MCF 10A (cell line): ENCODE measurements at regions not wholly inside any gene's neighbourhood (a gene's known extent, or its start where the extent isn't known, plus 50 kb on each side); places are given as distances from the start of the nearest gene placed in this dataset.

Experiments
- BruUV-seq: library from RNA; stranded (reverse); fragments of 400-500 nt; replicated peaks from 2 replicates; lab custom pipeline; 2021; lab: Mats Ljungman, UMichigan
- CTCF ChIA-PET: fragments of 300-600 bp; sonication (Branson Sonifier 250); formaldehyde crosslinking; extraction: SDS; loops from one replicate; lab custom pipeline; 2021; ENCODE audit warnings: antibody characterized with exemption, inconsistent platforms; lab: Yijun Ruan, JAX
- POLR2A ChIA-PET: fragments of 300-600, 350-650 bp; sonication (Branson Sonifier 250); formaldehyde crosslinking; extraction: SDS; loops from one replicate; lab custom pipeline; 2020; ENCODE audit warnings: antibody characterized with exemption, inconsistent platforms; lab: Yijun Ruan, JAX
- DNase-seq: peaks from one replicate; pipeline ENCODE4 v3.0.0-alpha.2; 2018; ENCODE audit not compliant: unreplicated experiment
- H3K27ac Mint-ChIP-seq: one replicate; pipeline ENCODE4 v1.8.0; 2022; ENCODE audit warnings: mild to moderate bottlenecking, low read depth, mixed read lengths; ENCODE audit not compliant: unreplicated experiment
- H3K27me3 Mint-ChIP-seq: one replicate; pipeline ENCODE4 v1.8.0; 2022; ENCODE audit warnings: mixed read lengths; ENCODE audit not compliant: insufficient read depth, unreplicated experiment
- H3K36me3 Mint-ChIP-seq: one replicate; pipeline ENCODE4 v1.8.0; 2022; ENCODE audit warnings: mild to moderate bottlenecking, moderate library complexity, mixed read lengths; ENCODE audit not compliant: insufficient read depth, unreplicated experiment
- H3K4me1 Mint-ChIP-seq: one replicate; pipeline ENCODE4 v1.8.0; 2022; ENCODE audit warnings: mixed read lengths; ENCODE audit not compliant: insufficient read depth, unreplicated experiment
- H3K4me3 Mint-ChIP-seq: one replicate; pipeline ENCODE4 v1.8.0; 2022; ENCODE audit warnings: mild to moderate bottlenecking, moderate library complexity, mixed read lengths; ENCODE audit not compliant: unreplicated experiment
- H3K9me3 Mint-ChIP-seq: one replicate; pipeline ENCODE4 v1.8.0; 2022; ENCODE audit warnings: mixed read lengths; ENCODE audit not compliant: unreplicated experiment
- intact Hi-C: fragments of 100-400 bp; cut with micrococcal nuclease; formaldehyde crosslinking; loops from 2 replicates; pipeline ENCODE4 v1.14.1; 2022
- TF ChIP-seq, protein P1 (sequence below): fragments of 200-600 bp; IDR thresholded peaks from one replicate; pipeline ENCODE4 v1.8.0; 2022; ENCODE audit warnings: antibody characterized with exemption, mild to moderate bottlenecking; ENCODE audit not compliant: unreplicated experiment

DNA sequence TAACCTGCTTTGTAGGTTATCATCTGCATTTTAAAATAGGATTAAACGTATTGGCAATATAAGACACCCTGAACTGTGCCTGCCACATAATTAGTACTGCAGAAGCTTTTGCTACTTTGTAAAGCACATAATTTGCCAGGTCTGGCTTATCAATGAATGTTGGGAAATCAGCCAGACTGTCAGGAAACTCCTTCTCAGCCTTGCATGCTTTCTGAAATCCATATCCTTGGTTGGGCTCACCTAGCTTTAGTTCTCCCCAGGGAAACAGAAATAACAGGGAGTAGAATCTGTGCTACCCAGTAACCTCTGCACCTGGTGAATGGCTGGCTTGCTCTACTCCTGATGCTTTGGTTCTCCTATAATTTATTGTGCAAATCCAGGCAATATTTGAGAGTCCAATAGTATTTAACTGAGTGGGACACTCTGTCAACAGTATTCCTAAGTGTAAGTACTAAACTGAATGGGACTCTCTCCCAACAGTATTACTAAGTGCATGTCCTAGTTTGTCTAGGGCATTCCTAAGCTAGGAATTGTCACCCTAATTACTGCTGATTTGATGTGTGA lies 354.5 kb downstream of the WDR72 start:
- no peak for DNase-seq
- Mint-ChIP-seq H3K36me3 (no peaks in the 10 kb centered on the region), H3K27me3 (no peaks in the 10 kb centered on the region), H3K4me3 (no peak overlapping the region), H3K4me1 (no peaks in the 10 kb centered on the region), H3K9me3 (peaks cover 4% of the 10 kb centered on the region), H3K27ac (no peak overlapping the region)
- TF ChIP-seq, protein P1, sequence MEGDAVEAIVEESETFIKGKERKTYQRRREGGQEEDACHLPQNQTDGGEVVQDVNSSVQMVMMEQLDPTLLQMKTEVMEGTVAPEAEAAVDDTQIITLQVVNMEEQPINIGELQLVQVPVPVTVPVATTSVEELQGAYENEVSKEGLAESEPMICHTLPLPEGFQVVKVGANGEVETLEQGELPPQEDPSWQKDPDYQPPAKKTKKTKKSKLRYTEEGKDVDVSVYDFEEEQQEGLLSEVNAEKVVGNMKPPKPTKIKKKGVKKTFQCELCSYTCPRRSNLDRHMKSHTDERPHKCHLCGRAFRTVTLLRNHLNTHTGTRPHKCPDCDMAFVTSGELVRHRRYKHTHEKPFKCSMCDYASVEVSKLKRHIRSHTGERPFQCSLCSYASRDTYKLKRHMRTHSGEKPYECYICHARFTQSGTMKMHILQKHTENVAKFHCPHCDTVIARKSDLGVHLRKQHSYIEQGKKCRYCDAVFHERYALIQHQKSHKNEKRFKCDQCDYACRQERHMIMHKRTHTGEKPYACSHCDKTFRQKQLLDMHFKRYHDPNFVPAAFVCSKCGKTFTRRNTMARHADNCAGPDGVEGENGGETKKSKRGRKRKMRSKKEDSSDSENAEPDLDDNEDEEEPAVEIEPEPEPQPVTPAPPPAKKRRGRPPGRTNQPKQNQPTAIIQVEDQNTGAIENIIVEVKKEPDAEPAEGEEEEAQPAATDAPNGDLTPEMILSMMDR, result no peak
- ChIA-PET CTCF (no interaction called here), POLR2A (no interaction called here)
- intact Hi-C loops, result no loop called here
- no TSS peak for BruUV-seq

DNA sequence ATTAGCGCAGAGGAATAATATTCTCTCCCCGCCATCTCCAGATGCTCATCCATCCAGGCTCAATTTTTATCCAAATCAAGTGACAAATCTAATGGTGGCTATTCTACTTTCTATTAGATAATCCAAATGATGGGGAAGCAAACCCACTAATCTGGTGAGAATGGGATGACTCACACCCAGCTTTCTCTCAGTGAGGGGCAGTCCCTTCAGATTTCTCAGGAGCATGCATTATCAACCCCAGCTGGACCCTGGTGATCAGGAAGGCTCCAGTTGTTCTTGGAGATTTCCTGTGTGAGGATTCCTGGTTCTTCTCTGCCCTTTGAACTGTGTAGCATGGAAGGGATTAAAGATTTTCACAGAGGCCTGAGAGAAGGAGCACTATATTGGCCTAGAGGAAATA lies 358.0 kb downstream of the WDR72 start:
- ChIA-PET CTCF (no interaction called here), POLR2A (no interaction called here)
- Mint-ChIP-seq H3K4me3 (no peak overlapping the region), H3K27me3 (no peaks in the 10 kb centered on the region), H3K36me3 (no peaks in the 10 kb centered on the region), H3K4me1 (no peaks in the 10 kb centered on the region), H3K9me3 (peaks cover 12% of the 10 kb centered on the region), H3K27ac (no peak overlapping the region)
- BruUV-seq, result no TSS peak
- intact Hi-C loops, result no loop called here
- TF ChIP-seq, protein P1, result no peak
- no peak for DNase-seq

- TF ChIP-seq, protein P1, result no peak
- POLR2A ChIA-PET, result no interaction called here
- no TSS peak for BruUV-seq
- no peaks in the 10 kb centered on the region for H3K36me3 Mint-ChIP-seq
- no peaks in the 10 kb centered on the region for H3K4me1 Mint-ChIP-seq
- no peak overlapping the region for H3K4me3 Mint-ChIP-seq
- CTCF ChIA-PET, result no interaction called here
- intact Hi-C loops, result no loop called here
- no peak overlapping the region for H3K27ac Mint-ChIP-seq
- peaks cover 12% of the 10 kb centered on the region for H3K9me3 Mint-ChIP-seq
- H3K27me3 Mint-ChIP-seq, result no peaks in the 10 kb centered on the region
- DNase-seq, result no peak
Measured at GRCh38 chr15:53400986-53401385, 358.5 kb downstream of the WDR72 start.

DNA sequence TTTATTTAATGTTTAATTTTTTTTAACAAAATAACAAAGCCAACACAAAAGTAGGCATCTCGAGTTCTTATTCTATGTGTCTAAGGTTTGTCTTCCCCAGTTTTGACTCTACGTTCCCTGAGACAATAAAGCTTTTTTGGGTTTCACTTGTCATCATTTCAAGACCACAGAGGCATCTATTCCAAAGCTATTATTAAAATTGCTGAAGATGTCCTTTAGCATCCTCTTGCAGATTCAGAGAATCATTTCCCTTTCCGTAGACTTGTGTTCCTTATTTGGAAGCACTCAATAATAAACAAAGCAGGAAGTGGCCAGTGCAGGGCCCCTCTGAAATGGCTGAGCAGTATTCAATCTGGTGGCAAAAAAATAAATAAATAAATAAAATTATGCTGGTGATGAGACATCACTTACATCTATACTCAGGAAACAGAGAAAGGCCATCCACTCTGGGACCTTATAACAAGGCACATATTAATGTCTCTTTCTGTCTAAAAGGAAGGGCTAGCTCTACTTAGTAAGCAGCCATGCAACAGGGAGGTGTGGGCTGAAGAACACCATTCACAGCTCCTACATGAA lies 362.3 kb downstream of the WDR72 start:
- Mint-ChIP-seq H3K36me3 (no peaks in the 10 kb centered on the region), H3K27me3 (no peaks in the 10 kb centered on the region), H3K4me3 (no peak overlapping the region), H3K9me3 (peaks cover 12% of the 10 kb centered on the region), H3K4me1 (no peaks in the 10 kb centered on the region), H3K27ac (no peak overlapping the region)
- ChIA-PET CTCF (no interaction called here), POLR2A (no interaction called here)
- BruUV-seq, result no TSS peak
- TF ChIP-seq, protein P1, result no peak
- intact Hi-C loops, result no loop called here
- no peak for DNase-seq
